Daoy (cell line): ENCODE measurements at regions not wholly inside any gene's neighbourhood (a gene's known extent, or its start where the extent isn't known, plus 50 kb on each side); places are given as distances from the start of the nearest gene placed in this dataset.
"Not testable (repeated sequence)": the region's sequence is repeated elsewhere in the genome, so short reads cannot be mapped to it uniquely, and the experiment has no call there.

Source experiments
- DNase-seq: peaks from one replicate; pipeline ENCODE4 v3.0.0-alpha.2; 2015; ENCODE audit warnings: low read depth

GRCh38 chr20:56766528-56766927, 137.4 kb downstream of the TFAP2C start:
- no peak for DNase-seq

GRCh38 chr20:56769921-56770600, 141.0 kb downstream of the TFAP2C start:
- DNase-seq = no peak

- no peak for DNase-seq
These were observed 144.6 kb downstream of the TFAP2C start for GRCh38 chr20:56773749-56774148.

GRCh38 chr20:56774873-56775272, 145.8 kb downstream of the TFAP2C start:
- DNase-seq = no peak

GRCh38 chr20:56776345-56776744, 147.2 kb downstream of the TFAP2C start:
- no peak for DNase-seq

GRCh38 chr20:56778765-56779195, 149.7 kb downstream of the TFAP2C start:
- peak; percentile 60 for DNase-seq

- no peak for DNase-seq
These were observed 150.5 kb downstream of the TFAP2C start for GRCh38 chr20:56779452-56780143.

- no peak for DNase-seq
These were observed 151.2 kb downstream of the TFAP2C start for GRCh38 chr20:56780266-56780665.

- DNase-seq = peak; percentile 34
These were observed 152.1 kb downstream of the TFAP2C start for GRCh38 chr20:56781108-56781739.

- DNase-seq = not testable (repeated sequence)
These were observed 153.0 kb downstream of the TFAP2C start for GRCh38 chr20:56781987-56782560.

GRCh38 chr20:56782814-56783213, 153.7 kb downstream of the TFAP2C start:
- DNase-seq = not testable (repeated sequence)

- no peak for DNase-seq
These were observed 154.7 kb downstream of the TFAP2C start for GRCh38 chr20:56783826-56784225.

GRCh38 chr20:56786503-56786902, 157.4 kb downstream of the TFAP2C start:
- no peak for DNase-seq

GRCh38 chr20:56788041-56788670, 159.1 kb downstream of the TFAP2C start:
- peak; percentile 95 for DNase-seq

GRCh38 chr20:56788671-56789610, 159.8 kb downstream of the TFAP2C start:
- DNase-seq = peak; percentile 29

GRCh38 chr20:56793916-56794315, 164.8 kb downstream of the TFAP2C start:
- DNase-seq = no peak

GRCh38 chr20:56795492-56795891, 166.4 kb downstream of the TFAP2C start:
- DNase-seq = no peak

- no peak for DNase-seq
These were observed 167.2 kb downstream of the TFAP2C start for GRCh38 chr20:56796345-56796744.

- no peak for DNase-seq
These were observed 167.9 kb downstream of the TFAP2C start for GRCh38 chr20:56797023-56797422.

- no peak for DNase-seq
These were observed 169.5 kb downstream of the TFAP2C start for GRCh38 chr20:56798634-56799033.

GRCh38 chr20:56799187-56799586, 170.1 kb downstream of the TFAP2C start:
- DNase-seq = no peak
